GM10266 (cell line): ENCODE measurements at regions not wholly inside any gene's neighbourhood (a gene's known extent, or its start where the extent isn't known, plus 50 kb on each side); places are given as distances from the start of the nearest gene placed in this dataset.

Source experiments
- DNase-seq: peaks from one replicate; pipeline ENCODE4 v3.0.0; 2012; ENCODE audit errors: extremely low spot score
- CTCF ChIP-seq: IDR thresholded peaks from 2 replicates; pipeline ENCODE4 v1.5.1; 2012; ENCODE audit warnings: mild to moderate bottlenecking, low read depth; ENCODE audit not compliant: control insufficient read depth, insufficient read depth; ENCODE audit errors: missing control alignments

DNA sequence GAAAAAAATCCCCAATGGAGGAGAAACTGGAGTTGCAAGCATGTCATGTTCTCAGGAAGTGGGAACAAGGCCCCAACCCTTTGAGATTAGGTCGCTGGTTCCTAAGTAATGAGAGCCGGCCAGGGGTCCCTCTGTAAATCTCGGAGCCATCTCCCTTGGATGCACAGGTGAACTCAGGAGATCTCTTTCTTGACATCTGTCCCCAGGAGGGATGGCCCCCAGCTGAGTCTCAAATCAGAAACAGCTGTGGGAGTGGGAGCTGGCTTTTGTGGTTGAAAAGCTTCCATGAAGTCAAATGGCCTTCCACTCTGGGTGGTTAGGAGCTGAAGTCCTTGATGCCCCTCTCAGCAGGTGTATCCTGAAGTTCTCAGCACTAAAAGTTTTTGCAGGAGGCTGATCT lies 257.1 kb downstream of the BMP7 start:
- TF ChIP-seq CTCF: no peak
- DNase-seq: no peak

GRCh38 chr20:57009775-57010174 lies 256.7 kb downstream of the BMP7 start:
- DNase-seq: no peak
- TF ChIP-seq CTCF: no peak

DNA sequence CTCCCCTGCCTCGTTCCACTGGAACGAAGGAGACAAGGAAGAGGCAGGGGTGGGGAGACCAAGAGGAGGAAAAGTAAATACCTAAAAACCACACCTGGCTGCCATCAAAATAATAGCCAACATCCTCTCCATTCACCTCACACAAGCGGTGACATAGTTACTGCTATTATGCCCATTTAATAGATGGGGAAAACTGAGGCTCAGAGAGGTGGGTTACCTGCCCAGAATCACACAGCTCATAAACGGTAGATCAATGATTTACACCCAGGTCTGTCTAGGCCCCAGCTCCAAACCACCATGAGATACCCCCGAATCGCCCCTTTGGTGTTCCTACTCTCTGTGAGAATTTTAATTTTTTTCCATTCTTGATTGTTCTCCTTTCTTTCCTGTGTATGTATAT lies 253.8 kb downstream of the BMP7 start:
- TF ChIP-seq CTCF: no peak
- DNase-seq: no peak

GRCh38 chr20:57013217-57013616 lies 253.2 kb downstream of the BMP7 start:
- no peak for DNase-seq
- TF ChIP-seq CTCF: no peak

- DNase-seq: no peak
- TF ChIP-seq CTCF: no peak
These were observed 252.7 kb downstream of the BMP7 start for GRCh38 chr20:57013741-57014140.

DNA sequence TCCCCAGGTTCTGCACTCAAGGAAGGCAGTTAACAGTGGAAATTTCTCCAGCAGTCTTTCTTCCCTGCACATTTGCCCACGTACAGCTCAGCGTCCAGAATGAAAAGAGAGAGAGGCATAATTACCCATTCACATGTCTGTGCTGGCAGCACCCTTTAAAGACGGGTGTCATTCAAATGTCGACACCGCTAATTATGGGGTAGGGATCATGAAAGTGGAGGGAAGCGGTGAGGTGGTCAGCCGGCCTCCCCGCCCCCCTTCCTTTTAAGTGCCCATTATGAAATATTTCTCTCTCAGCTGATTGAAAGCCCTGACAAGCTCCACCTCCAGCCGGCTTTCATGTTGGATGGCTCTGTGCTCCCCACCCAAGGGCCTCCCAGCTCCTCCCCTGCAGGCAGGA lies 246.1 kb downstream of the BMP7 start:
- TF ChIP-seq CTCF: no peak
- DNase-seq: no peak

DNA sequence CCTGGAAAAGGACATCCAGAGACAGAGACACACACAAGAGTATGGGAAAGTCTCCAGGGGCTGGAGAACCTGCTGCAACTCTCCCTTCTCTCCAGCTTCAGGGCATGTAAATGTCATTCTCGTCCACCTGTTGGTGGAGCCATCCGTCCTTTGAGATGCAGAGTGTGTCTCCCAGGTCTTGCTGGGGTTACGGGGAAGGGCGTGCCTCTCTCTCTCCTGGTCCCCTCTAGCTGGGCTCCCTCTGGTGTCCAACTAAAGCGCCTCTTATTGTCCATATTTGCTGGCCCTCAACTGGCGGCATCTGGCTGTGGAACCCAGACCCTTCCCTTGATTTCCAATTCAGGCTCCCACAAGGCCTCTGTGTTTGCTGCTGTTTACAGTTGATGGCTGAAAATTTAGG lies 244.1 kb downstream of the BMP7 start:
- no peak for DNase-seq
- no peak for TF ChIP-seq CTCF
